ENCODE measurements at regions not wholly inside any gene's neighbourhood (a gene's known extent, or its start where the extent isn't known, plus 50 kb on each side); places are given as distances from the start of the nearest gene placed in this dataset.

GRCh38 chr1:60458111-60458510 is 384.5 kb upstream of the C1orf87 start:
- H2BK20ac ChIP-seq (ENCODE audit: low read length), result no peak overlapping the region
- H3K9me3 ChIP-seq (ENCODE audit: insufficient read depth in 2 of 2, low read depth in 1 of 2, low read length in 1 of 2), result no peaks in the 10 kb centered on the region
- H3K56ac ChIP-seq (replicated peaks; ENCODE audit: insufficient read length, low read depth, low read length), result no peak overlapping the region
- H3K79me2 ChIP-seq (ENCODE audit: control insufficient read depth in 1 of 2, insufficient read depth in 2 of 2, low read length in 2 of 2), result no peaks in the 10 kb centered on the region
- 92% methylated on average over 1 of the region's 1 CpG; no CpG with 5 or more reads in 1 of the 2 experiments for WGBS, 2 experiments (ENCODE audit: extremely low coverage in 1 of 2, insufficient coverage in 1 of 2, insufficient read length in 1 of 2, insufficient replicate concordance in 2 of 2, low coverage in 1 of 2, low lambda C conversion rate in 2 of 2, missing lambda C conversion rate in 1 of 2)
- H3K23ac ChIP-seq (ENCODE audit: insufficient read length), result no peak overlapping the region
- H4K8ac ChIP-seq (ENCODE audit: extremely low read depth, insufficient read depth, low read length), result no peak overlapping the region
- no peak overlapping the region for H2BK120ac ChIP-seq (replicated peaks; ENCODE audit: low read depth, low read length)
- H3K36me3 ChIP-seq (ENCODE audit: control insufficient read depth in 2 of 4, insufficient read depth in 4 of 4, low read length in 3 of 4), result no peaks in the 10 kb centered on the region
- no peak overlapping the region for H3K14ac ChIP-seq (ENCODE audit: insufficient read length)
- FAIRE-seq, result no peak
- H3K4me3 ChIP-seq (ENCODE audit: extremely low read depth in 1 of 4, insufficient read depth in 2 of 4, low read depth in 3 of 4, low read length in 4 of 4), result no peak overlapping the region
- H3K23me2 ChIP-seq (ENCODE audit: low read depth, low read length), result 0 out of 2 replicates have a peak, but pooled peaks cover 1% of the 10 kb centered on the region
- H3K4me2 ChIP-seq (ENCODE audit: insufficient read depth in 1 of 2, low read depth in 2 of 2, low read length in 2 of 2), result no peak overlapping the region
- no peak overlapping the region for H3K18ac ChIP-seq (ENCODE audit: extremely low read depth, low read length)
- peaks cover 0 to 5% (median 2%) of the 10 kb centered on the region in 4 experiments; a peak in 3 of 7 replicates for H3K4me1 ChIP-seq (replicated peaks in 1 of 4; ENCODE audit: control insufficient read depth in 3 of 4, insufficient read depth in 4 of 4, low read length in 3 of 4)
- no peak overlapping the region for H2BK15ac ChIP-seq (ENCODE audit: low read length)
- H2AFZ ChIP-seq (ENCODE audit: low read length), result no peak overlapping the region
- no peak overlapping the region for H4K5ac ChIP-seq (ENCODE audit: insufficient read length, low read depth, low read length)
- H3K4ac ChIP-seq (replicated peaks; ENCODE audit: insufficient read length, low read depth, low read length), result no peak overlapping the region
- no peaks in the 10 kb centered on the region for H4K20me1 ChIP-seq (replicated peaks in 1 of 2; ENCODE audit: control insufficient read depth in 1 of 2, insufficient read depth in 2 of 2, low read length in 2 of 2)
- no peak overlapping the region for H2BK12ac ChIP-seq (ENCODE audit: low read depth, low read length)
- DNase-seq (ENCODE audit: low read depth in 1 of 2, low spot score in 2 of 2), result no peak
- no peaks in the 10 kb centered on the region for H3K27me3 ChIP-seq (replicated peaks in 1 of 4; ENCODE audit: control insufficient read depth in 3 of 4, extremely low read depth in 1 of 4, insufficient read depth in 3 of 4, low read length in 3 of 4)
- TF ChIP-seq CTCF (IDR thresholded peaks at IDR 0.05; ENCODE audit: control extremely low read depth in 1 of 3, insufficient read depth in 1 of 3, low read depth in 1 of 3, low read length in 3 of 3), result no peak
- no peak for TF ChIP-seq SIRT6 (IDR thresholded peaks at IDR 0.05; ENCODE audit: low read length)
- POLR2A ChIA-PET (ENCODE audit: partially characterized antibody), result no interaction called here
- H2BK5ac ChIP-seq (ENCODE audit: low read depth, low read length), result no peak overlapping the region
- CTCF ChIA-PET (ENCODE audit: partially characterized antibody), result no interaction called here
- H3K9ac ChIP-seq (replicated peaks in 1 of 4; ENCODE audit: extremely low read depth in 1 of 4, low read depth in 3 of 4, low read length in 3 of 4), result no peak overlapping the region
- H4K91ac ChIP-seq (replicated peaks; ENCODE audit: insufficient read length, low read length), result no peak overlapping the region
- H2AK5ac ChIP-seq (ENCODE audit: low read depth, low read length), result no peak overlapping the region
- no peak overlapping the region for H3K27ac ChIP-seq (ENCODE audit: low read depth, low read length)
- no peaks in the 10 kb centered on the region for H3K79me1 ChIP-seq (ENCODE audit: low read depth, low read length)
